T-helper 2 cell treated with Interferon-gamma antibody and Interleukin-4, amounts not matched to agents 100 ng/mL and 5 ng/mL, for 36 hours (primary cell): ENCODE measurements at regions not wholly inside any gene's neighbourhood (a gene's known extent, or its start where the extent isn't known, plus 50 kb on each side); places are given as distances from the start of the nearest gene placed in this dataset.

ENCODE experiments used
- intact Hi-C: fragments of 100-400 bp; cut with micrococcal nuclease; formaldehyde crosslinking; loops from one replicate; pipeline ENCODE4 v1.15.1; 2023

GRCh38 chr13:106846571-106847448 is 278.9 kb upstream of the ARGLU1 start:
- intact Hi-C loops = no loop called here

DNA sequence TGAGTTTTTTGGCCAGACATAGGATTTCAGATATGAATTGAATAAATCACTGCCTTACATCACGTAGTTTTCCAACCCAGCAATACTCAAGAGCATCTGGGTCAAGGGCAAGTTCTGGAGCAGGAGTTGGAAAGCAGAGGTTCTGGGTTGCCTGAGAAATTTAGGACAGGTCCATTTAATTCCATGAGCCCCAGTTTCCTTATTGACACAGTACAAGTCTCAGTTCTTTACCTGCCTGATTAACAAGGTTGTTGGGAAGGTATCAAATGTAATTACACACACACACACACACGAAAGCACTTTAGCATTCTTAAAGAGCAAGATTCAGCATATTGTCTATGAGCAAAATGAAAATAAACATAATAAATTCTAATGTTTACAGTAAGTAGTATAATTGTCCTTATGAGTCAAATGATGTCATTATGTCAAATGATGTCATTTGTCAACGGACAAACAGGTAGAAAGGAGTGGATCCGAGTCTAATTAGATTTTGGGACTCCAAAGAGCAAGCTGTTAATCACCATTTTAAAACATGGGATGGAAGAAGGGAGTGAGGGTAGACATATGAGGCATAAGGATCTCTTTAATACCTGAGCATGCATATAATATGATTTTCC is 268.4 kb upstream of the ARGLU1 start:
- intact Hi-C loops = no loop called here

- intact Hi-C loops = no loop called here
Measured at GRCh38 chr13:106835477-106835876, 267.5 kb upstream of the ARGLU1 start.

- intact Hi-C loops = no loop called here
Measured at GRCh38 chr13:106821979-106822378, 254.0 kb upstream of the ARGLU1 start.

DNA sequence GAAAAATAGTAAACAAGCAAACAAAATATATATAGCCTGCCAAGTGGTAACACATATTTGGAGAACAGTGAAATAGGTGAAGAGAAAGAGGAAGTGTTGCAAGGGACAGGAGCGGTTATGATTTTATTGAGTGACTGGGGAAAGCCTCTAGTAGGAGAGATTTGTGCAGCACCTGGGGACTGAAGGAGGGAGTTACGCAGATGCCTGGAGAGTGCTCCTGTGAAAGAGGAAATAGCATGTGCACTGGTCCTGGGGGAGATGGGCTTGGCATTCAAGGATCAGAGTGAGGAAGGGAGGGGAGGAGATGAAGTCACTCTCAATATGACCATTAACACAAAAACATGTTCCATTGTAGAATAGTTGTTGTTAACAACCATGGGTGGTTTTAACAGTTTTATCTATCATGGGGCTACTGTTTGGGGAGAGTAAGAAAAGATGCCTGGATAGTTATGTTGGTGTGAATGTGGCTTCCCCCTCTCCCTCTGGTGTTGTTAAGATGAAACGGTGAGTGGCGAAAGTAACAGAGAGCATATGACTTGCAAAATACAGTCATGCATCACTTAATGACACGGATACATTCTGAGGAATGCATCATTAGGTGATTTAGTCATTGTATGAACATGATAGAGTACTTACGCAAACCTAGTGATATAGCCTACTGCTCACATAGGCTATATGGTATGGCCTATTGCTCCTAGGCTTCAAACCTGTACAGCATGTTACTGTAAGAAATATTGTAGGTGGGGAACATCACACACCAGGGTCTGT is 251.7 kb upstream of the ARGLU1 start:
- intact Hi-C loops = no loop called here

DNA sequence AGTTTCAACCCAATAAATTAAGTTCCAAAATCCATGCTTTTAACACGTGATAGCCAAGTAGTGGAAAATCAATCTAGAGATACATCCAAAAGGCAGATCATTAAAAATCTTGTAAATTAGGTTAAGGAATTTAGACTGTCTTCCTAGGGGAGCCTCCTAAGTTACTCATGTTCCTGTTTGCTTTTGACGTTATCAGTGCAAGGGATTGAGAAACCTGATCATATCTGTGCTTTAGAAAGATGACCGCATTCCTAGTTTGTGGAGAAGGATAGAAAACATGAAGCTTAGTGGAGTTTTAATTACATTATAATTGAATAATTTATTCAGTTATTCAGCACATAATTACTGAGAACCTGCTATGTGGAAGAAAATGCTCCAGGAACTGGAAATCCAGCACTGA is 251.0 kb upstream of the ARGLU1 start:
- intact Hi-C loops = no loop called here

- intact Hi-C loops = no loop called here
Measured at GRCh38 chr13:106815545-106815944, 247.6 kb upstream of the ARGLU1 start.

DNA sequence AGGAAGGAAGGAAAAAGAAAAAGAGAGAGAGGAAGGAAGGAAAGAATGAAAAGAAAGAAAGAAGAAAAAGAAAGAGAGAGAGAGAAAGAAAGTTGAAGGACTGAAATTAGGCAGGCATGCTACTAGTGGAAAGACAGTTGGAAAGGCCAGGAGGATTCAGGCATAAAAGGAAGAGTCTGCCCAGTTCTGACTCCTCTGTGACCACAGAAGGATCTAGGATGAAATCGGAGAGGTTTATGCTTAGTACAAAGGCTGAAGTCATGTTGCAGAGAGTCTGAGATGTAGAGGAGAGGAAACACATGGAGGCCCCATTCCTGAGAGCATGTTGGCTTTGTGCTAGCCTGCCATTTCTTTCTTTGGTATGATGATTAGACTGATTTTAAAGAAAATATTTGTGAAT is 246.5 kb upstream of the ARGLU1 start:
- intact Hi-C loops = no loop called here

DNA sequence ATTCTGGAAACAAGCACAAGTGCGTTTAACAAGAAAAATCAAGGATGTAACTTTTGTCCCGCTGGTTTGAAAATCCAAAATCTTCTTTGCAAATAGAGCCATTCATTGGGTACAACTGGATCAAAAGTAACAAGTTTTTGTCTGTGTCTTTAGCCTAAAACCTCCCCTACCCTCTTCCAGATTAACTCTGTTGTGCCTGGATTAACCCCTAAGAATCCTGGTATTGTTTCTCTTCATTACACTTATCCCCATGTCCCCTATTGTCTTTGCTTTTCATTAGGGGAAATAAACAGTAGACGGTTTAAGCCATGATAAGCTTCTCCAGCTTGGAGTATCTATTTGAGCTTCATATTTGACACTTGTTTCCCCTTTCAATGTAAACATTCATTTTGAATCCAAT is 242.1 kb upstream of the ARGLU1 start:
- intact Hi-C loops = no loop called here

- intact Hi-C loops = no loop called here
Measured at GRCh38 chr13:106804991-106805390, 237.1 kb upstream of the ARGLU1 start.

- intact Hi-C loops = no loop called here
Measured at GRCh38 chr13:106802917-106803316, 235.0 kb upstream of the ARGLU1 start.

- intact Hi-C loops = no loop called here
Measured at GRCh38 chr13:106799781-106800335, 231.9 kb upstream of the ARGLU1 start.

GRCh38 chr13:106797081-106797640 is 229.2 kb upstream of the ARGLU1 start:
- intact Hi-C loops = no loop called here

DNA sequence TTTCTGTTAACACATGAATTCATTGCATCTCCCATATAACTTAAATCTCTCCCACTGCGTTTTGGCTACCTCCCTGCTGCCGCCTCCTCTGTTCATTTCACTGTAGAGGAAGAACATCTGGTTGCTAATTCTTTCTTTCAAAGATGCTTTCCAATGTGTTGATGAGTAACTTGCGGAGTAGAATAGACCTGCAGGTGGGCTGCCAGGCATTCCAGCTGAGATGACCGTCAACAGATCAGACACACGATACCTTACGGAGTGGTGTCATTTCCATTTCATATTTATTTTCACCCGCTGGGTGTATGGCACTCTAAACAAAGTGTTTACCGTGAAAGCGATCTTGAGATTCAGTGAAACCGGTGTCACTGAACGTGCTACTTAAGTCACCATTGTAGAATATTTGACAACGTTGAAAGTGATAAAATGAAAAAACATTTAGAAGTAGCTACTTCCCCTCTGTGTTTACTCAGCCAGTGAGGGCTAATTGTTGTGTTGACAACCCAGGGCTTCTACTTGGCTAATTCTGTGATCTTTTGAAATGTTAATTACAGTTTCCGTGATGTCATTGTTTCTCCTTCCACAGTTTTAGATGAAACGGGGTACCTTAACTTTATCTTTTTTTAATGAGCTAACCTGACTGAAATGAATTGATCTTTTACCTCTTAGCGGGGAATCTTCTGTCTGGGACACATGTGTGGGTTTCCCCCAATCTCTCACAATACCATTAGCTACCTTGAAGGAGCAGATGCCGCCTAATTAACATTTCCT is 228.5 kb upstream of the ARGLU1 start:
- intact Hi-C loops = no loop called here

DNA sequence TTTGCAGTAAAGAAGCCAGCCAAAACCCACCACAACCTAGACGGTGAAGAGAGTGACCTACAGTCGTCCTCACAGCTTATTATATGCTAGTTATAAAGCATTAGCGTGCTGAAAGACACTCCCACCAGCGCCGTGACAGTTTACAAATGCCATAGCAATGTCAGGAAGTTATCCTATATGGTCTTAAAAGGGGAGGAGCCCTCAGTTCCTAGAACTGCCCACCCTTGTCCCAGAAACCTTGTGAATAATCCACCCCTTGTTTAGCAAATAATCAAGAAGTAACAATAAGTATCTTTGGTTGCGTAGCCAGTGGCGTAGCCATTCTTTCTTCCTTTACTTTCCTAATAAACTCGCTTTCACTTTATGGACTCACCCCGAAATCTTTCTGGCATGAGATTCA is 227.9 kb upstream of the ARGLU1 start:
- intact Hi-C loops = no loop called here

DNA sequence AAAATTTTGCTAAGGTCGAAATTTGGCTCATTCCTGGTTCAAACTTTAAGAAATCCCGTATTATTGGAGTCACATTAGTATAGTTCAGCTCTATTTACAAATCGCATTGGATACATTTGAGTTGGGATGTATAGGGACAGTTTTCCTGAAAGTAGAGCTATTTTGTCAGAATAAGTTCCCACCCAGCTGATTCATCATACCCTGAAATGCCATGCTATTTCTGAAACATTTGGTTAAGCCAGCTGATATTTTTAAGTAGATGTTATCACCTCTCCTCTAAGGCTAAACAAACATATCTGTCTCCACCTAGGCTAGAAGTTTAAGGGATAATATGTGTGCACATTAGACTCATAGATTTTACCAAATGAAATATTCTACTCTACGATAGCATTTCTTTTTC is 226.2 kb upstream of the ARGLU1 start:
- intact Hi-C loops = no loop called here

DNA sequence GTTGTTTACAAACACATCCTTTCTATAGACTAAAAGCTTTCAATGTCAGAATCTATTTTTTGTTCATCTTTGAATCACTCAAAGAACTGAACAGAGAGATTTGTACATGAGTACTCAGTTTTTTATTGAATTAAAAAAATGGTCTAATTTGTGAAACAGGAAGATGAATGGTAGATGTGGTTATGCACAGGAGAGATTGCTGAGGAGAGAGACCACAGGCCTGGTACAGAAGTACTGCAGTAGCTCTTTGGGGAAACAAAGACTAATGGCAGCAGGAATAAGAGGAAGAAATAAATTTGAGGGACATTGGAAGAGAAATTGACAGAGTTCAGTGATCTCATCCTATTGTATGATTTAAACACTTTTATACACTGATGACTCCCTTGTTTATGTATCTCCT is 222.0 kb upstream of the ARGLU1 start:
- intact Hi-C loops = no loop called here

DNA sequence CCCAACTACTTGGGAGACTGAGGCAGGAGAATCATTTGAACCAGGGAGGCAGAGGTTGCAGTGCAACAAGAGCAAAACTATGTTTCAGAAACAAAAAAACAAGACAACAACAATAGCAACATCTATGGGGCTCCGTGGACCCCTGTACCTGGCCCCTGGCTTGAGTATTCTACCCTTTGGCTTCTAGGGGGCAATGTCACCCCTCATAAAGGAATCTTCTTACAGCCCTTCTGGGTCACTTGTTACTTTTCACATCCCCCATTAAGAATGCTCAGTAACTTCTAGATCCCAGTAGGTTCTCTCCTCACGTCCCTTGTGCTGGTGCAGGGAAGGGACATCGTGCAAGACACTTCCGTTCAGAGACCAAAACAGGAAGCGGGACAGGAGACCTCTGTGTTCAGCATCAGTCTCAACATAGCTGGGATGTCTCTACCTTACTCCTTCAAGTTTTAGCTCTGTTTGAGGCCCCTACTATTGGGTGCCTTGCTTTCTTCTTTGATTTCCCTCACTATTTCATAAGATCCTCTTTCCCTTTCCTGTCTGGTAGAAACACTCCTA is 218.1 kb upstream of the ARGLU1 start:
- intact Hi-C loops = no loop called here

- intact Hi-C loops = no loop called here
Measured at GRCh38 chr13:106774621-106775020, 206.7 kb upstream of the ARGLU1 start.

- intact Hi-C loops = no loop called here
Measured at GRCh38 chr13:106772006-106772601, 204.2 kb upstream of the ARGLU1 start.
